ENCODE measurements at regions not wholly inside any gene's neighbourhood (a gene's known extent, or its start where the extent isn't known, plus 50 kb on each side); places are given as distances from the start of the nearest gene placed in this dataset.
"Not testable (repeated sequence)": the region's sequence is repeated elsewhere in the genome, so short reads cannot be mapped to it uniquely, and the experiment has no call there.

DNA sequence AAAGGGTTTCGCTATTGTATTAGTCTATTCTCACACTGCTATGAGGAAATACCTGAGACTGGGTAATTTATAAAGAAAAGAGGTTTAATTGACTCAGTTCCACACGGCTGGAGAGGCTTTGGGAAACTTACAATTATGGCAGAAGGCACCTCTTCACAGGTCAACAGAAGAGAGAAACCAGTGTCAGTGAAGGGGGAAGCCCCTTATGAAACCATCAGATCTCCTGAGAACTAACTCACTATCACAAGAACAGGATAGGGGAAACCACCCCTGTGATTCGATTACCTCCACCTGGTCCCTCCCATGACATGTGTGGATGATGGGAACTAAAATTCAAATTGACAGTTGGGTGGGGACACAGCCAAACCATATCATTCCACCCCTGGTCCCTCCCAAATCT lies 589.5 kb downstream of the CENPC start:
- Histone ChIP-seq H3K27me3 (no peaks in the 10 kb centered on the region), H3K4me3 (no peak overlapping the region), H3K4me1 (no peaks in the 10 kb centered on the region), H3K9me3 (no peaks in the 10 kb centered on the region), H3K27ac (no peak overlapping the region), H3K36me3 (no peaks in the 10 kb centered on the region), H3K9ac (ENCODE audit: low read depth in 2 of 2, low read length in 2 of 2) (no peak overlapping the region)
- TF ChIP-seq CTCF (IDR thresholded peaks at IDR 0.05), result no peak
- DNase-seq, result no peak
- intact Hi-C loops (cut with DNase I), result no loop called here

DNA sequence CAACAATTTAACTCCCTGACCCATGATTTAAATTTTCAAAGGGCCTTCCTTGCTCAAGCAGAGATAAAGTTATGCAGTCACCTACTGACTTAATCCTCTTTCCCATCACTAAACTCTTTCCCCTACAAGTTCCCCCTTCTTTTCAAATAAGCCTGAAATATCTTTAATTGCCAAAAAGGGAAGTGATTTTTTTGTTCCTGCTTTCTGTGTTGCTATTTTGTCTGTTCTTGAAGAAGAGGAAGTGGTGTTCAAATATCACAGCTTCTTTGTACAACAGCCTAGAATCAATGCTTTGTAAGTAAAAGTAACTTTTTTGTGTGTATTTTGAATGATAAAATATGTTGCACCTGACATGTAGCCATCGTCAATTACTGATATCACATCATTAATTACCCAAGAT lies 595.9 kb downstream of the CENPC start:
- no peaks in the 10 kb centered on the region for H3K4me1 ChIP-seq
- TF ChIP-seq CTCF (IDR thresholded peaks at IDR 0.05), result no peak
- H3K4me3 ChIP-seq, result no peak overlapping the region
- H3K9me3 ChIP-seq, result no peaks in the 10 kb centered on the region
- H3K27ac ChIP-seq, result no peak overlapping the region
- no peak overlapping the region for H3K9ac ChIP-seq (ENCODE audit: low read depth in 2 of 2, low read length in 2 of 2)
- intact Hi-C loops (cut with DNase I), result no loop called here
- no peaks in the 10 kb centered on the region for H3K27me3 ChIP-seq
- no peak for DNase-seq
- H3K36me3 ChIP-seq, result no peaks in the 10 kb centered on the region

- TF ChIP-seq CTCF (IDR thresholded peaks at IDR 0.05), result no peak
- Histone ChIP-seq H3K9ac (ENCODE audit: low read depth in 2 of 2, low read length in 2 of 2) (no peak overlapping the region), H3K9me3 (no peaks in the 10 kb centered on the region), H3K27me3 (no peaks in the 10 kb centered on the region), H3K4me3 (no peak overlapping the region), H3K36me3 (no peaks in the 10 kb centered on the region), H3K27ac (no peak overlapping the region), H3K4me1 (peaks cover 3% of the 10 kb centered on the region)
- no peak for DNase-seq
- intact Hi-C loops (cut with DNase I), result no loop called here
Observed at GRCh38 chr4:66946761-66947160, 598.5 kb downstream of the CENPC start.

GRCh38 chr4:66943112-66943511 lies 602.2 kb downstream of the CENPC start:
- intact Hi-C loops (cut with DNase I), result no loop called here
- no peak for DNase-seq

GRCh38 chr4:66931981-66932380 lies 613.3 kb downstream of the CENPC start:
- not testable (repeated sequence) for H3K4me1 ChIP-seq, H3K4me3 ChIP-seq

More at GRCh38 chr4:66943112-66943511, 602.2 kb downstream of the CENPC start:
- H3K4me3 ChIP-seq, result no peak overlapping the region
- H3K36me3 ChIP-seq, result no peaks in the 10 kb centered on the region
- no peaks in the 10 kb centered on the region for H3K27me3 ChIP-seq
- TF ChIP-seq CTCF (IDR thresholded peaks at IDR 0.05), result no peak
- peaks cover 3% of the 10 kb centered on the region for H3K4me1 ChIP-seq
- no peaks in the 10 kb centered on the region for H3K9me3 ChIP-seq
- no peak overlapping the region for H3K9ac ChIP-seq (ENCODE audit: low read depth in 2 of 2, low read length in 2 of 2)
- no peak overlapping the region for H3K27ac ChIP-seq

DNA sequence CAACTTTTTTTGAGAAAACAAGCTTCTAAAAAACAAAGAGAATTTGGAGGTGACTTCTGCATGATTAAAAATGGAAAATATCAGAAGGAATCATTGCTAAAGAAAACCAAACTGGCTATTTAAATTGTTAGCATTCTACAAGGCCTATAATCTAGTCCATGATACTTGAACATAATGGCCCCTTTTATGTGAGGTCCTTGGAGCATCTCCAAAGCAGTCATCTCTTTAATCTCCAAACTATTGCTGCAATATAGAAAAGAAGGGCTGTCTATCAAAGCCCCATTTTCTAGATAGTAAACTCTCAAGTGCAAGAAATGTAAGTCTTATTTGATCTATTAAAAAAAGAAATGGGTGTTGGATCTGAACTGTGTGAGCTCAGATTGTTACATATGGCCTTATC lies 615.1 kb downstream of the CENPC start:
- Histone ChIP-seq H3K4me3 (no peak overlapping the region), H3K27ac (no peak overlapping the region), H3K9ac (ENCODE audit: low read depth in 2 of 2, low read length in 2 of 2) (no peak overlapping the region), H3K27me3 (no peaks in the 10 kb centered on the region), H3K4me1 (no peaks in the 10 kb centered on the region), H3K36me3 (no peaks in the 10 kb centered on the region), H3K9me3 (no peaks in the 10 kb centered on the region)
- DNase-seq, result no peak
- intact Hi-C loops (cut with DNase I), result no loop called here
- TF ChIP-seq CTCF (IDR thresholded peaks at IDR 0.05), result no peak

More at GRCh38 chr4:66931981-66932380, 613.3 kb downstream of the CENPC start:
- DNase-seq; H3K27ac ChIP-seq; intact Hi-C loops (cut with DNase I); H3K9ac ChIP-seq (ENCODE audit: low read depth in 2 of 2, low read length in 2 of 2); H3K9me3 ChIP-seq; H3K36me3 ChIP-seq; H3K27me3 ChIP-seq: not testable (repeated sequence)

Data from colonic mucosa (tissue), 4 donors.